OCI-LY3 (cell line): ENCODE measurements at regions not wholly inside any gene's neighbourhood (a gene's known extent, or its start where the extent isn't known, plus 50 kb on each side); places are given as distances from the start of the nearest gene placed in this dataset.

Experiments used
- CTCF ChIP-seq: fragments of 200-600, 300-600 bp; sonication (generic); IDR thresholded peaks from 2 replicates; pipeline ENCODE4 v1.5.1; 2014; ENCODE audit warnings: antibody characterized with exemption, low read length, low read depth
- EZH2phosphoT487 ChIP-seq: fragments of 200-600 bp; shearing (Covaris generic); IDR thresholded peaks from 2 replicates; pipeline ENCODE4 v1.6.1; 2018; ENCODE audit warnings: antibody characterized with exemption, mixed run types, low read depth

DNA sequence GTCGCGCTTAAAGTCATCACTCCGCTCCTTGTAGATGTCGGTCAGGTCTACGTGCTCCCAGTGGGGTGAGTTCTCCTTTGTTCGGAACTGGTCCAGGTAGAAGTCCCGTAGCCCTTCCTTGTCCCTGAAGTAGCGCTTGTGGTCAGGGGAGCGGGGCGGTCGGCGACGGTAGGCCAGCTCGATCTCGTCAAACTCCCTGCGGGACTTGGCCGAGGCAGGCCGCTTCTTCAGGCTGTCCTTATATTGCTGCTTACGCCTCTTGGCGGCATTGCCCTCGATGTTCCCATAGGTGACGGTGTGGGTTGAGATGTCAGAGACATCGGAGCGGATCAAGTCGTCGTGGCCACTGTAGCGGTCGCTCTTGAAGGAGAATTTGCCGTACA lies 367.2 kb downstream of the EMP1 start:
- TF ChIP-seq CTCF, result no peak
- no peak for TF ChIP-seq EZH2phosphoT487
